GM23338 (cell line): ENCODE measurements at regions not wholly inside any gene's neighbourhood (a gene's known extent, or its start where the extent isn't known, plus 50 kb on each side); places are given as distances from the start of the nearest gene placed in this dataset.

ENCODE experiments used
- ATAC-seq: fragments of 200-7000 bp; cut with Tn5 transposase; 3 replicates; pipeline ENCODE4 v1.9.1; 2020
- DNase-seq: peaks from one replicate; pipeline ENCODE4 v3.0.0-alpha.2; 2015; ENCODE audit warnings: low spot score
- H2AFZ ChIP-seq: fragments of 200-600 bp; sonication (generic); 2 replicates; pipeline ENCODE4 v1.8.0; 2016; ENCODE audit warnings: antibody characterized with exemption, mild to moderate bottlenecking, moderate library complexity
- H3F3A ChIP-seq: fragments of 200-600 bp; sonication (generic); replicated peaks from 2 replicates; pipeline ENCODE4 v1.8.0; 2017; ENCODE audit warnings: antibody characterized with exemption, mixed run types, low read depth
- H3K27ac ChIP-seq: fragments of 200-600 bp; sonication (generic); 2 replicates; pipeline ENCODE4 v1.6.1; 2016; ENCODE audit warnings: low read depth
- H3K27me3 ChIP-seq: fragments of 200-600 bp; sonication (generic); 2 replicates; pipeline ENCODE4 v1.8.0; 2016; ENCODE audit warnings: mild to moderate bottlenecking, mixed run types, moderate library complexity; ENCODE audit not compliant: insufficient read depth
- H3K36me3 ChIP-seq: fragments of 200-600 bp; sonication (generic); 2 replicates; pipeline ENCODE4 v1.8.0; 2016; ENCODE audit warnings: mild to moderate bottlenecking; ENCODE audit not compliant: insufficient read depth
- H3K4me1 ChIP-seq: fragments of 200-600 bp; sonication (generic); 2 replicates; pipeline ENCODE4 v1.8.0; 2016; ENCODE audit warnings: mild to moderate bottlenecking, moderate library complexity; ENCODE audit not compliant: insufficient read depth
- H3K4me2 ChIP-seq: fragments of 200-600 bp; sonication (generic); 2 replicates; pipeline ENCODE4 v1.7.1; 2017; ENCODE audit warnings: mixed run types
- H3K4me3 ChIP-seq: fragments of 200-600 bp; sonication (generic); 2 replicates; pipeline ENCODE4 v1.6.1; 2016; ENCODE audit warnings: mixed run types
- H3K79me2 ChIP-seq: fragments of 200-600 bp; sonication (generic); replicated peaks from 2 replicates; pipeline ENCODE4 v1.8.0; 2017; ENCODE audit warnings: mild to moderate bottlenecking; ENCODE audit not compliant: insufficient read depth
- H3K9me2 ChIP-seq: fragments of 200-600 bp; sonication (generic); 2 replicates; pipeline ENCODE4 v1.8.0; 2017; ENCODE audit not compliant: insufficient read depth
- H4K20me1 ChIP-seq: fragments of 200-600 bp; sonication (generic); replicated peaks from 2 replicates; pipeline ENCODE4 v1.8.0; 2017; ENCODE audit warnings: mild to moderate bottlenecking; ENCODE audit not compliant: insufficient read depth
- H3K27ac Mint-ChIP-seq: 2 replicates; pipeline ENCODE4 v1.8.0; 2020; ENCODE audit warnings: inconsistent platforms, mild to moderate bottlenecking, moderate library complexity, mixed read lengths
- H3K27me3 Mint-ChIP-seq: 3 replicates; pipeline ENCODE4 v1.8.0; 2022; ENCODE audit warnings: low read depth, mild to moderate bottlenecking, moderate library complexity, mixed read lengths, inconsistent platforms; ENCODE audit not compliant: insufficient read depth, poor library complexity
- H3K36me3 Mint-ChIP-seq: 3 replicates; pipeline ENCODE4 v1.8.0; 2021; ENCODE audit warnings: low read depth, mild to moderate bottlenecking, inconsistent platforms, moderate library complexity, mixed read lengths
- H3K4me1 Mint-ChIP-seq: 3 replicates; pipeline ENCODE4 v1.8.0; 2020; ENCODE audit warnings: mild to moderate bottlenecking, inconsistent platforms, mixed read lengths
- H3K4me3 Mint-ChIP-seq: 3 replicates; pipeline ENCODE4 v1.8.0; 2021; ENCODE audit warnings: moderate library complexity, mild to moderate bottlenecking, inconsistent platforms, mixed read lengths
- H3K9me3 Mint-ChIP-seq: 3 replicates; pipeline ENCODE4 v1.8.0; 2020; ENCODE audit warnings: moderate library complexity, mild to moderate bottlenecking, inconsistent platforms, mixed read lengths
- EZH2phosphoT487 ChIP-seq: fragments of 200-600 bp; sonication (generic); IDR thresholded peaks from one replicate; pipeline ENCODE4 v1.8.1; 2018; ENCODE audit warnings: antibody characterized with exemption; ENCODE audit not compliant: unreplicated experiment
- JUNB ChIP-seq: IDR thresholded peaks from one replicate; pipeline ENCODE4 v1.6.1; 2016; ENCODE audit warnings: antibody characterized with exemption; ENCODE audit not compliant: unreplicated experiment
- NANOG ChIP-seq: IDR thresholded peaks from 2 replicates; pipeline ENCODE4 v1.6.1; 2016; ENCODE audit warnings: antibody characterized with exemption, borderline replicate concordance
- POLR2AphosphoS5 ChIP-seq: IDR thresholded peaks from 2 replicates; pipeline ENCODE4 v1.6.1; 2016; ENCODE audit warnings: antibody characterized with exemption, low read depth
- REST ChIP-seq: IDR thresholded peaks from one replicate; pipeline ENCODE4 v1.6.1; 2018; ENCODE audit warnings: antibody characterized with exemption; ENCODE audit not compliant: unreplicated experiment
- STAT1 ChIP-seq: IDR thresholded peaks from one replicate; pipeline ENCODE4 v1.6.1; 2016; ENCODE audit warnings: antibody characterized with exemption; ENCODE audit not compliant: unreplicated experiment
- ZNF114 ChIP-seq: fragments of 250-450 bp; sonication (Bioruptor Pico); IDR thresholded peaks from 2 replicates; pipeline ENCODE4 v1.5.0; 2020; ENCODE audit warnings: mild to moderate bottlenecking, moderate library complexity
- ZNF331 ChIP-seq: fragments of 250-450 bp; sonication (Bioruptor Pico); IDR thresholded peaks from 2 replicates; pipeline ENCODE4 v1.5.0; 2020; ENCODE audit warnings: low read depth, mild to moderate bottlenecking, moderate library complexity
- TF ChIP-seq, protein P1 (sequence below): IDR thresholded peaks from 2 replicates; pipeline ENCODE4 v1.6.1; 2016; ENCODE audit warnings: antibody characterized with exemption
- TF ChIP-seq, protein P2 (sequence below), 2 experiments: fragments of 200-600 bp in 1 of 2; sonication (generic) in 1 of 2; conservative IDR thresholded peaks; 2 replicates each; pipeline versions ENCODE4 v1.5.1 to v1.6.1; 2016 to 2017; ENCODE audit warnings: antibody characterized with exemption in 2 of 2, low read depth in 2 of 2, mild to moderate bottlenecking in 2 of 2, moderate library complexity in 1 of 2

DNA sequence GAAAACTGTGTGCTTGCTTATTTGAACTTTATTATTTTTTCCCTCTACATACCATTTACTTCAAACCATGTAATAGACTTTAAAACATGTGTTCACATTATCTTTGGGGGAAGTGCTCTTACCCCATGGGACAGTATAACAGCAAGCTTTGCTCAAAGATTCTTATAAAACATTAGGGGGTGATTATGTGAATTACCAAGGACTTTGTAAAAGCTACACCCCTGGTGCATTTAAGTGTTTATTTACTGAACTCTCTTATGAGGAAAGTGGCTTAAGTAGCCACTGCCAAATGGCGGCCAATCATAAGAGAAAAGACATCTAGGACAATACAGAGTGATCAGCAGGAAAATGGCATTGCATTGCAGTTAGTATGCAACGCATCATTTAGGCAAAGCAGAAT is 70.3 kb downstream of the CAPZA3 start (continued):
- TF ChIP-seq, protein P1, sequence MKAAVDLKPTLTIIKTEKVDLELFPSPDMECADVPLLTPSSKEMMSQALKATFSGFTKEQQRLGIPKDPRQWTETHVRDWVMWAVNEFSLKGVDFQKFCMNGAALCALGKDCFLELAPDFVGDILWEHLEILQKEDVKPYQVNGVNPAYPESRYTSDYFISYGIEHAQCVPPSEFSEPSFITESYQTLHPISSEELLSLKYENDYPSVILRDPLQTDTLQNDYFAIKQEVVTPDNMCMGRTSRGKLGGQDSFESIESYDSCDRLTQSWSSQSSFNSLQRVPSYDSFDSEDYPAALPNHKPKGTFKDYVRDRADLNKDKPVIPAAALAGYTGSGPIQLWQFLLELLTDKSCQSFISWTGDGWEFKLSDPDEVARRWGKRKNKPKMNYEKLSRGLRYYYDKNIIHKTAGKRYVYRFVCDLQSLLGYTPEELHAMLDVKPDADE: no peak
- TF ChIP-seq NANOG (no peak), REST (no peak), POLR2AphosphoS5 (no peak), JUNB (no peak), ZNF331 (CRISPR knock-in tag) (no peak), ZNF114 (CRISPR knock-in tag) (no peak), STAT1 (no peak)

DNA sequence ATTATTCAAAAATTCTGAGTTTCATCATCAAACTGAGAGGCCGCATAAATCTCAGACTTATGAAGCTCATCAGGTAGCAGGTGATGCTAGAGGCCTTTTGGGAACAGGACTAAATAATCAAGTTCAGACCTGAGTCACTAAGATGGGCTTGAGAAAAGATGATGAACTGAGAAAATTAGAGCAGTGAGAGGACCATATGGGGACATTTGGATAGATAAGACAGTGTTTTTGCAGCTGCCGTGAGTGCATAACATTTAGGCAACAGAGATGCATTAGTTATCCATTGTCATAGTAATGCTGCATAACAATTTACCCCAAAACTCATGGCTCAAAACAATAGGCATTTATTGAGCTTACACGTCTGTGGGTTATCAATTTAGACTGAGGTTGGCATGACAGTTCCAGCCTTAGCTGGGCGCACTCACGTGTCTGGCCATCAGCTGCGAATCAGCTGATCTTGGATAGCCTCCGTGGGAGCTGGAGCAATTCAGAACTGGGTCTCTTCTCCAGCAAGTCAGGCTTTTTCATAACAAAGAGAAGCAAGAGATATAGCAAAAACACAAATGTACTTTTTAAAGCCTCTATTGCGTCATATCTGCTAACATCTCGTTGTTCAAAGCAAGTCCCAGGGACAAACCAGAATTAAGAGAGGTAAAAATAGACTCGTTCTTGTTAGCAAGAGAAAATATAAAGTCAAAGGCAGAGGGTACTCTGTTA is 72.8 kb downstream of the CAPZA3 start:
- H3K9me2 ChIP-seq: peaks cover 11% of the 10 kb centered on the region
- Mint-ChIP-seq H3K27ac (no peak overlapping the region), H3K27me3 (no peaks in the 10 kb centered on the region), H3K36me3 (peaks cover 2% of the 10 kb centered on the region; the same call in 1 of the 3 replicates), H3K4me1 (peaks cover 10% of the 10 kb centered on the region), H3K9me3 (no peaks in the 10 kb centered on the region; the same call in 2 of the 3 replicates), H3K4me3 (no peak overlapping the region)
- no peak for ATAC-seq
- H2AFZ ChIP-seq: peak overlapping the region; percentile 23; the same call in 1 of the 2 replicates
- H3K36me3 ChIP-seq: no peaks in the 10 kb centered on the region
- no peak overlapping the region for H3K4me2 ChIP-seq
- H4K20me1 ChIP-seq: no peaks in the 10 kb centered on the region
- H3K27ac ChIP-seq: no peak overlapping the region
- H3K4me3 ChIP-seq: no peak overlapping the region
- H3K79me2 ChIP-seq: no peaks in the 10 kb centered on the region
- H3F3A ChIP-seq: no peaks in the 10 kb centered on the region
- no peak for DNase-seq
- 0 out of 2 replicates have a peak, but pooled peaks cover 8% of the 10 kb centered on the region for H3K4me1 ChIP-seq
- no peaks in the 10 kb centered on the region for H3K27me3 ChIP-seq
- TF ChIP-seq ZNF331 (CRISPR knock-in tag) (no peak), NANOG (no peak), ZNF114 (CRISPR knock-in tag) (no peak), POLR2AphosphoS5 (no peak), EZH2phosphoT487 (no peak)
- TF ChIP-seq, protein P2, sequence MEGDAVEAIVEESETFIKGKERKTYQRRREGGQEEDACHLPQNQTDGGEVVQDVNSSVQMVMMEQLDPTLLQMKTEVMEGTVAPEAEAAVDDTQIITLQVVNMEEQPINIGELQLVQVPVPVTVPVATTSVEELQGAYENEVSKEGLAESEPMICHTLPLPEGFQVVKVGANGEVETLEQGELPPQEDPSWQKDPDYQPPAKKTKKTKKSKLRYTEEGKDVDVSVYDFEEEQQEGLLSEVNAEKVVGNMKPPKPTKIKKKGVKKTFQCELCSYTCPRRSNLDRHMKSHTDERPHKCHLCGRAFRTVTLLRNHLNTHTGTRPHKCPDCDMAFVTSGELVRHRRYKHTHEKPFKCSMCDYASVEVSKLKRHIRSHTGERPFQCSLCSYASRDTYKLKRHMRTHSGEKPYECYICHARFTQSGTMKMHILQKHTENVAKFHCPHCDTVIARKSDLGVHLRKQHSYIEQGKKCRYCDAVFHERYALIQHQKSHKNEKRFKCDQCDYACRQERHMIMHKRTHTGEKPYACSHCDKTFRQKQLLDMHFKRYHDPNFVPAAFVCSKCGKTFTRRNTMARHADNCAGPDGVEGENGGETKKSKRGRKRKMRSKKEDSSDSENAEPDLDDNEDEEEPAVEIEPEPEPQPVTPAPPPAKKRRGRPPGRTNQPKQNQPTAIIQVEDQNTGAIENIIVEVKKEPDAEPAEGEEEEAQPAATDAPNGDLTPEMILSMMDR (conservative IDR thresholded peaks at IDR 0.05; ENCODE audit: low read depth in 2 of 2): no peak
- TF ChIP-seq, protein P1: no peak
